Left hindlimb (tissue), 1 donor: ENCODE measurements at regions not wholly inside any gene's neighbourhood (a gene's known extent, or its start where the extent isn't known, plus 50 kb on each side); places are given as distances from the start of the nearest gene placed in this dataset.

Experiments used
- DNase-seq: peaks from one replicate; pipeline ENCODE4 v3.0.0-alpha.2; 2018

DNA sequence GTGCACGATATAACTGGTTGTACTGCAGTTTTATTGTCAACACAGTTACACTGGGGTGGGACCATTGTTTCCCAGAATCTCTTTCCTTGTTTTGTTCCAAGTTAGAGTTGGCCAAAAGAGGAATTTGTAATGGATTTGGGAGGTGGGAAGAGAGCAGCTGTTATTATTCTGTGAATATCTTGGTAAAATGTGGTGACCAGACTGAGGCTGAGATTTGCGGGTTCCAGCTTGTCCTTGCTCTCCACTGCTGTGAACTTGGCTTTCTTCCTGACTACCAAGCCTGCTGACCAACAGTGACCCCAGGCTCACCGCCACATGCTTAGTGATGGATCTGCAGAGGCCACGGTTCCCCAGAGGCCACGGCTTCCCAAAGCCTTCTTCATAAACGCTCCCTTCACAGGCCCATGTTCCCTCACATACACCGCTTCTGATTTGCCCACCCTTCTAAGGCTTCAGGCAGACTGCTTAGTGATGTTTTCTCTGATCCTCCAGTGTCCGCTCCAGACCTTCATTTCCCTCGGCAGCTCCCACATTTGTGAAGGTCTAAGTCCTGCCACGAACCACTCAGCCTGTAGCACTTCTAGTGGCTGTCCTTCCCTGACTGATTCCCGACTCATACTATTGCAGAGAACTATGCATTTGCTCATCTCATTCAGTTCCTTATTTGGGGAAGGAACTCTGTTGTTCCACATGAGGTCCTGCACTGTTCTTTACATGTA is 525.5 kb upstream of the RGMA start:
- DNase-seq, result no peak

DNA sequence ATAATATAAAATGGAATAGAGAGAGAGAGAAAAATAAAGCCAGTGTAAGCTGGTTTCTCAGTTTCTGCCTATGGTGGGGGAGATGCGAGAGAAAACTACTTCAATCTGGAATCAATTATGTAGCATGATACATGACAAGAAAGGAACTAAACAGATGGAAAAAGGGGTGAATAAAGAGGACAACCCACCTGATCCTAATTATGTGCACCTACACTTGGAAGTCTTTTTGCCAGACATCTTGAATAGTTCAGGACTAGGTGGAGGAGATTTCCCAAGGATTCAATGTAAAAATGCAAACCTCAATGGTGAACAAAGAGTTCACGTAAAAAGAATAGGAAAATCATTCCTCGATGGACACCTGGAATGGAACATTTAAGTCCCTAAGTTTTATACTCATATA is 524.4 kb upstream of the RGMA start:
- no peak for DNase-seq

DNA sequence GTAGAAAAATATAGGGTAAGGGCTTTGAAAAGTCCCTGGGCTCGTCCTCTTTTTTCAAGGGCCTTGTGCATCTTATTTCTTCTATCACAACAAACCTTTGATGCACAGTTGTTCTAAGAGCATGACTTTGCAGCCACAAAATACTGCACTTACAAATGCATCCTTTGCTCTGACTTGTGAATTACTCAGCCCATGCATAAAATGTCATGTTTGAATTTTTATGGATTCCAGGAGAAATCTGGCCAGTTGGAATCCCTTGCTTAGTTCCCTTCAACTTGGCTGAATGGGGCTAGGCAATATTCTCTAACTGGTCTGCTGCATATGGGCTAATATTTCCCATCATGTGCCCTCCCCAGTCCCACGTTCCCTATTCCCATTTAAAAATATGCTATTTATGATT is 523.9 kb upstream of the RGMA start:
- DNase-seq, result no peak

DNA sequence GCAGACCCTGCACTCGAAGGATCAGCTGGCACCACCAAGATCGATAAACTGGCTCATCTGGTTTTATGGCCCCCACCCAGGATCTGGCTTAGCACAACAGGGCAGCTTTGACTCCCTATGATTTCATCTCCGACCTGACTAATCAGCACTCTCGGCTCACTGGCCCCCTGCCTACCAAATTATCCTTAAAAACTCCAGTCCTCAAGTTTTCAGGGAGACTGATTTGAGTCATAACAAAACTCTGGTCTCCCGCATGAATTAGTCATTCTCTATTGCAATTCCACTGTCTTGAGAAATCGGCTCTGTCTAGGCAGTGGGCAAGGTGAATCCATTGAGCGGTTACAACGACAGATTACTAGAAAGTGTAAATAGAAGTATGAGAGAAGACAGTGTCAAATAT is 521.9 kb upstream of the RGMA start:
- DNase-seq, result no peak

DNA sequence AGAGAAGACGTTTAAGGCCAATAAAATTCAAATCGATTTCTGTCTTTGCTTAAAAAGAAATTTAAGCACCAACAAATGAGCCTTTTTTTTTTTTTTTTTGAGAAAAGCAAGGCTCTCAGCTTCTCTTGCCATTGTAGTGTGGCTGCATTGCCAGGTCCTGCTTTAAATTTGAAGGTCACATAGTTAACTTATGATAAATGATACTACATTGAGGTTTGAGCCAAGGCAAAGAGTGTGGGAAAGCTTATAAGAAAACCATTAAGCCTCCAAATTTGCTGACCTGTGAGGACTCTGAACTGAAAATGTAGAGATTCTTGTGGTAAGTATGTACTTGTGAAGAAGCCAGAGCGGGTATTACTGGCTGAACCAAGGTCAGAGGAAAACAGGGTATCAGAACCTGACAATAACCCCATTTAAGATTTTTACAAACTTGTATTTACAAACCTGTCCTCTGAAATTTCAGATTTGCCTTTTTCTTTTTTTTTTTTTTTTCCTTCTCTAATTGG is 519.7 kb upstream of the RGMA start:
- no peak for DNase-seq

DNA sequence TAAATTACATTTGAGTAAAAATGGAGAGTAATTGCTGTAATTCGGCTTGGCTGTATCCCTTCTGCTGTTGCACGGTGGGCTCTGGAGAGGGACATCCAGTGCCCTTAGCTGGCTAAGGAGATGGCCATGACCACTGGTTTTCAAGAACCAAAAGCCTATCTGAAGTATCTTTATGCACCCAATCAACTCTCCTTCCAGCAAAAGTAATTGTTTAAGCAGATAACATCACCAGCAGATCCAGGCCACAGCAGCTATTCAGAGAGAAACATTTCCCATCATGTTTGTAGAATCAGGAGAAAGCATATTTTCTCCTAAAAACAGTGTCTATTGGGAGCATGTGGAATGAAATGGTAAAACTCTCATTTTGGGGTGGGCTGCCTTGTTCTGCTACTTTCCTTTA is 514.5 kb upstream of the RGMA start:
- DNase-seq, result no peak

GRCh38 chr15:93587059-93587521 is 498.1 kb upstream of the RGMA start:
- DNase-seq, result peak; percentile 73

DNA sequence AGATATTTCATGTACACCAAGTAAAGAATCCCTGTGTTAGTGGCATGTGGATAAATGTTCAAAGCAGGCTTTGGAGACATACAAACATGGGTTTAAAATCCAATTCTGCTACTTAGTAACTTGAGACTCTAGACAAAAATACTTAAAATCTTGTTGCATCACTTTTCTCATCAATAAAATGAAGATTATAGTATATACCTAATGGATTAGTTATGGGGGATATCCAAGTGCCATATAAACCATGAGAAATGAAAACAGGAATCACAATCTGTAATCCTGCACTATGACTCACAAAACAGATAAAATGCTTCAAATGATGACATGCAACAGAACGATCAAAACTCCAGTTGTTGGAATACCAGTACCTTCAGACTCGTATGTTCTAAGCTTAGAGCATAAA is 496.0 kb upstream of the RGMA start:
- no peak for DNase-seq

- DNase-seq, result no peak
These were observed 495.0 kb upstream of the RGMA start for GRCh38 chr15:93583968-93584367.

DNA sequence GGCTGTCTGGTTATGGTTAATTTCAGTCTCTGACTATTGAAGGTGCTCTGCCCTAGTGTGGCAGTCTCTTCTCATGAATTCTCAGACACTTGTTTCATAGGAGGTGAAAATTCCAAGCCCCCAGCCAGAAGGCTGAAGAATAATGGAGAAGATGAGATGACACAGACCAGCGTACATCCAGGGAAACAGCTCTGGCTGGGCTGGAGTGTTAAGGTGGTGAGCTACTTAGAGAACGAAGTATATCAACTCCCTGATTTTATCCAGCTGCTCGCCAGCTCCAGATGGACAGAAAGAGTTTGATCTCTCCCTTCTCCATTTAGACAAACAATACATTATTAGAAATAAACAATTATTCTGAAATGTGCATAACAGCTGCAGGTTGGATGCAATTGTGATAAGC is 494.5 kb upstream of the RGMA start:
- DNase-seq, result no peak

- peak; percentile 38 for DNase-seq
These were observed 481.5 kb upstream of the RGMA start for GRCh38 chr15:93570527-93570926.

GRCh38 chr15:93566762-93567161 is 477.8 kb upstream of the RGMA start:
- DNase-seq, result no peak

GRCh38 chr15:93565201-93565600 is 476.2 kb upstream of the RGMA start:
- DNase-seq, result no peak

DNA sequence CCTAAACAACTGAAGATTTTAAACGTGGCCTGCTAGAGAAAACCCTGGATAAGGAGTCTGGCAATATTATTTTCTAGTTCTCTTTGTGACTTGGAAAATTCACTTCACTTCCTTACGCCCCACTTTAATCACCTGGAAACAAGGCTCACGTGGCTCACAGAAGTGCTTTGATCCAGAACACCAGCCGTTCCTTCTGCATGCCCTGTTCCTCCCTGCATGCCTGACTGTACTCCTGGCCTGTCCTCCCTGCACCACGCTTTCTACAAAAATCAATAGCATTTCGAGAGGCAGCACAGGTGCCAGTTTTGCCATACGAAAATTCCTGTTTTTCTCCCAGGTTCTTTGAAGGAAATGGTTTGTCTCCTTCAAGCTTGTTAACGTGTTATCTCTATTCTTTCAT is 474.2 kb upstream of the RGMA start:
- DNase-seq, result no peak

- no peak for DNase-seq
These were observed 473.5 kb upstream of the RGMA start for GRCh38 chr15:93562395-93563123.

DNA sequence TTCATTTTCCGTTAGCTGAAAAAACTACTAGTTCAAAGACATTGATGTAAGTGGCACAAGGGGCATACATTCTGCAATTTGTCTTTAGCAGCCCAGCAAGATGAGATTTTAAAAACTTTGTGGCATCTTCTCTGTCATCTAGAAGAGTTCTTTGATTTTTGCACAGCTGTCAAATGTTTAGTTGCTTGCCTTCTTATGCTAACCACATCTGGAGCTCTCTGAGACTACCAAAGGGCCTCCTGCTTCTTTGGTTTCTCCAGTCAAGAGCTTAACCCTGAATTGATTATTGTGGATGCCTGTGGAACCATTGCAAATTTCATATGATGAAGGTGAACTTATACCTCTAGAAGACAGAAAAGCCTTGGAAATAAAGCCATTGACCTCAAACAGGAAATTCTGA is 468.7 kb upstream of the RGMA start:
- DNase-seq, result no peak

DNA sequence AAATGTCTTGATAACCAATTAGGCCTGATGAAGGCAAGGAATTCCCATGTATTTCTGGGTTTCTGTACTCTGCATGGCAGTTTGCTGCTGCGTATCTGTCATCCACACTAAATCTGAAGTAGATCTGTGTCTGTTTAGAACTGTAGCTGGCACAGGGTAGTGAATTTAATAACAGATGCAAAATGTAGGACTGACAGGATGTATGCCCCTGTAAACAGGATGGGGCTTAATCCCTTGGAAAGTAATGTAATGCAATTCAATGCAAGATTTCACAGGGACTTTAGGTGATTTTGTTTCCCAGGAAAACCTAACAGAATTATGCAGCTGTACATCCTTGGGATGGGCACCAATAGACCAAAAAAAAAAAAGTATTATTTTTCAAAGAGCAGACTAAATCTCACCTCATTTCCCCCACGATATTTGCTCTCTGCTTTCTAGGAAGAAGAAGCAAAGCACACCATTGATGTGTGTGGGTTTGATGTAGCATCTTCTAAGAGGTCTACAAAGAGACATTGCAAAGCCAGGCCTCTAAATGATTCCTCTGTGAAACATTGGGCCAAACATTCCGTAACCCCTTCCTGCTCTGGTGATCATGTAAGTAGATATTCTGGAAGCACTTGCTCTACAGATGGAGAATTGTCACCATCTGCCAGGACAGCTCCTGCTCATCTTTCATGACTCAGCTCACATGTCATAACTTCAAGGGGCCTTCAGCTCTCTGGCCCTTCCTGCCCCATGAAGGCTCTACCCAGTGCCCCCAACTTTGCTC is 464.3 kb upstream of the RGMA start:
- no peak for DNase-seq

DNA sequence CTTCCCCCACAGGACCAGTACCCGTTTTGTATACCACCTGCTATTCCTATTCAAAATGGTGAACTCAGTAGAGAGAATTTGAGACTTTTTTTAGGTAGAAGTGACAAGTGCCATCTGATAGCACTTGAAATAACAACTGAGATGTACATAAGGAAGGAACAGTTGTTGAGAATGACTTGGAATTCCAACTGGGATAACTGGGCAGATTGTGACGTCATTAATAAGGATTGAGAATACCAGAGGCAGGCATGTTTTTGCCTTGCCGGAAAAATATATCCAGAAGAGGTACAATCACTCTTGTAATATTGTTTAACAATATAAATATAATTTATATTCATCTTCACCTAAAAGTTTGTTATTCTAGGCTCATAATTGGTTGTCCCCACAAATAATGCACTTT is 454.1 kb upstream of the RGMA start:
- no peak for DNase-seq

- DNase-seq, result no peak
These were observed 438.5 kb upstream of the RGMA start for GRCh38 chr15:93527374-93528050.

GRCh38 chr15:93524432-93524831 is 435.4 kb upstream of the RGMA start:
- DNase-seq, result no peak

DNA sequence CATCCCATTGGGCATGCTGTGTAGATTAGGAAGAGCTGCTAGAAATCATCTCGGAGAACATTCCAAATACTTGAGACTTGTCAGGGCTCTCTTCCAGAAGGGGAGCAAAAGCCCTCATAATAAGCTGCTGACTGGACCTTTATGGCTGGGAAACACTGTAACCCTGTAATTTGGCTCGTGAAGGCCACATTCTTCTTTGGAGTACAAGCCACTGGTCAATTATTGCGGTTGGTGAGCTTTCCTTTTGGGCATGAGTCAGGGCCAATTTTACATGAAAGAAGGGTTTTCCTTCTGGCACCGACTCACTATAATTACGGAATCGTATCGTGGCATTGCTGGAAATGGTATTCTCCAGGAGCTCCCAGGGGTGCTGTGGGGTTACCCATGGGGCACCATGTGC is 434.5 kb upstream of the RGMA start:
- DNase-seq, result peak; percentile 54

DNA sequence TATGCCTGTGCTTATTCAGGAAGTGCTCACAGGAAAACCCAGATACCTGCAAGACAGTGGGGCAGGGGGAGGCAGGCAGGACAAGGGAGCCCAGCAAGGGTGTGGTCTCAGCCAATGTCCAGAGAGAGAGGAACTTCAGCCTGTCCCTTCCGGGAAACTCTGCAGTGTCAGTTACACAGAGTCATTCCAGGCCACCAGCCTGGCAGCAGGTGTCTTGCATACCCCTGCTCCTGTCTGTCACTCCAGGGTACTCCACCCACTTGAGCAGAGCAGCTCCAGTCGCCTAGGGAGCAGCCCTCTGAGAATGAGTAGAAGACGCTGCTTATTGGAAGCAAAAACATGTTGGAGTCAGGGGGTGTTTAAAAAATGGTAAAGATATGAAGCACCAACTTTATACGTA is 431.2 kb upstream of the RGMA start:
- peak; percentile 56 for DNase-seq

GRCh38 chr15:93519599-93519998 is 430.6 kb upstream of the RGMA start:
- no peak for DNase-seq
